COR-L47 (cell line): ENCODE measurements at regions not wholly inside any gene's neighbourhood (a gene's known extent, or its start where the extent isn't known, plus 50 kb on each side); places are given as distances from the start of the nearest gene placed in this dataset.

ENCODE experiments used
- DNase-seq: peaks from one replicate; lab custom pipeline; 2025; lab: John Stamatoyannopoulos, UW

GRCh38 chr21:25139414-25139813 is 467.9 kb downstream of the MRPL39 start:
- no peak for DNase-seq

GRCh38 chr21:25133939-25134338 is 473.3 kb downstream of the MRPL39 start:
- DNase-seq: no peak

- DNase-seq: no peak
Observed at GRCh38 chr21:25127811-25128210, 479.5 kb downstream of the MRPL39 start.

GRCh38 chr21:25127007-25127406 is 480.3 kb downstream of the MRPL39 start:
- no peak for DNase-seq

GRCh38 chr21:25126564-25126963 is 480.7 kb downstream of the MRPL39 start:
- no peak for DNase-seq

- no peak for DNase-seq
Observed at GRCh38 chr21:25118648-25119047, 488.6 kb downstream of the MRPL39 start.

GRCh38 chr21:25115021-25115420 is 492.3 kb downstream of the MRPL39 start:
- no peak for DNase-seq

- DNase-seq: no peak
Observed at GRCh38 chr21:25107708-25108107, 499.6 kb downstream of the MRPL39 start.

- no peak for DNase-seq
Observed at GRCh38 chr21:25103500-25104207, 503.6 kb downstream of the MRPL39 start.

- no peak for DNase-seq
Observed at GRCh38 chr21:25097648-25098047, 509.6 kb downstream of the MRPL39 start.

GRCh38 chr21:25094695-25095094 is 512.6 kb downstream of the MRPL39 start:
- DNase-seq: no peak

GRCh38 chr21:25092441-25093011 is 514.8 kb downstream of the MRPL39 start:
- DNase-seq: no peak

- DNase-seq: no peak
Observed at GRCh38 chr21:25081096-25081495, 526.2 kb downstream of the MRPL39 start.

GRCh38 chr21:25080661-25081060 is 526.6 kb downstream of the MRPL39 start:
- no peak for DNase-seq

- DNase-seq: no peak
Observed at GRCh38 chr21:25080141-25080540, 527.1 kb downstream of the MRPL39 start.

GRCh38 chr21:25079053-25079452 is 528.2 kb downstream of the MRPL39 start:
- no peak for DNase-seq

- DNase-seq: no peak
Observed at GRCh38 chr21:25062061-25062460, 545.2 kb downstream of the MRPL39 start.

- DNase-seq: no peak
Observed at GRCh38 chr21:25054689-25055088, 552.6 kb downstream of the MRPL39 start.

- peak; percentile 60 for DNase-seq
Observed at GRCh38 chr21:25039461-25040380, 567.6 kb downstream of the MRPL39 start.

GRCh38 chr21:25036775-25037174 is 570.5 kb downstream of the MRPL39 start:
- DNase-seq: no peak

GRCh38 chr21:25031750-25032149 is 575.5 kb downstream of the MRPL39 start:
- DNase-seq: no peak

- no peak for DNase-seq
Observed at GRCh38 chr21:25029580-25029979, 577.7 kb downstream of the MRPL39 start.

- DNase-seq: no peak
Observed at GRCh38 chr21:25025596-25025995, 581.7 kb downstream of the MRPL39 start.
